GM12891 (cell line): ENCODE measurements at regions not wholly inside any gene's neighbourhood (a gene's known extent, or its start where the extent isn't known, plus 50 kb on each side); places are given as distances from the start of the nearest gene placed in this dataset.
"Not testable (repeated sequence)": the region's sequence is repeated elsewhere in the genome, so short reads cannot be mapped to it uniquely, and the experiment has no call there.

ENCODE experiments used
- PAX5 ChIP-seq: IDR thresholded peaks from 2 replicates; pipeline ENCODE4 v1.6.1; 2011; ENCODE audit warnings: low read length, moderate library complexity, mild to moderate bottlenecking; ENCODE audit not compliant: insufficient read depth, severe bottlenecking
- POLR2A ChIP-seq: IDR thresholded peaks from 2 replicates; pipeline ENCODE4 v1.6.1; 2011; ENCODE audit warnings: low read depth, low read length, control low read depth
- POLR2AphosphoS5 ChIP-seq: IDR thresholded peaks from 2 replicates; pipeline ENCODE4 v1.6.1; 2011; ENCODE audit warnings: low read depth, low read length, control low read depth
- SPI1 ChIP-seq: IDR thresholded peaks from 2 replicates; pipeline ENCODE4 v1.6.1; 2011; ENCODE audit warnings: low read depth, low read length, control low read depth
- TAF1 ChIP-seq: IDR thresholded peaks from 2 replicates; pipeline ENCODE4 v1.6.1; 2011; ENCODE audit warnings: low read depth, low read length, control low read depth

DNA sequence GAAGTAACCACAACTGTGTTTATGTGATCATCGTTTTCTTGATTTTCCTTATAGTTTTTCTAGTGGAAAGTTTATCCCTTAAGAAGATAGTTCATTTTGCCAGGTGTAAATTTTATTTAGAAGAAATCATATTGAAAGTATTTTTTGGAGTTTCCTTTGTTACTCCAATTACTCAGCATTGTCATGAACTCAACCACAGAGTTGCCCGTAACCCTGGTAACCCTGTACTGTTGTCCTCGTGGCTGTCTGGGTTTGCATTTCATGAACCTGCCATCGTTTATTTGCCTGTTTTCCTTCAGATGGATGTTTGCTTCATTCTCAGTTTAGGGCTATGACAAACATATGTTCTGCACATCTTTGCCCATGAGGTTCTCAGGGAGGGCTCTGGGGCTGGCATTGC lies 534.3 kb downstream of the GOLGA6L6 start:
- TF ChIP-seq POLR2A, PAX5, POLR2AphosphoS5, TAF1, SPI1: not testable (repeated sequence)
